ENCODE measurements at regions not wholly inside any gene's neighbourhood (a gene's known extent, or its start where the extent isn't known, plus 50 kb on each side); places are given as distances from the start of the nearest gene placed in this dataset.

GRCh38 chr14:100955201-100955600, 51.7 kb upstream of the RTL1 start:
- no peak for DNase-seq

DNA sequence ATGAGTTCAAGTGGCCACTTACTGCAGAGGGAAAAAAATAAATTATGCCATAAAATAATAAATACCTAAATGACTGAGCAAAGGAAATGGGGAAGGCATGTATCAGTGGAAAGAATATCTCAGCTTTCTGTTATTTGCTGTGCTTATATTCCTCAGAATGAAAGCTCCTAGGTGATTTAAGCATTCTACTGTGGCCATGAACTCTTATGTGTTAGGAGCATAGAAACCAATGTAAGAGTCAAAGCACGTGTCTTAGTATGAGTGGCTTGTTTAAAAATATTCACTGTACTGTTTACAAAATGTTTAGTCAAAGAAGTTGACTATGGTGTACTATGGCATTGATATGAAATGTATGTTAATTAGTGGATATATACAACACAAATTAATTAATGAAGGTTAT, 59.0 kb upstream of the RTL1 start:
- no peak for DNase-seq

DNA sequence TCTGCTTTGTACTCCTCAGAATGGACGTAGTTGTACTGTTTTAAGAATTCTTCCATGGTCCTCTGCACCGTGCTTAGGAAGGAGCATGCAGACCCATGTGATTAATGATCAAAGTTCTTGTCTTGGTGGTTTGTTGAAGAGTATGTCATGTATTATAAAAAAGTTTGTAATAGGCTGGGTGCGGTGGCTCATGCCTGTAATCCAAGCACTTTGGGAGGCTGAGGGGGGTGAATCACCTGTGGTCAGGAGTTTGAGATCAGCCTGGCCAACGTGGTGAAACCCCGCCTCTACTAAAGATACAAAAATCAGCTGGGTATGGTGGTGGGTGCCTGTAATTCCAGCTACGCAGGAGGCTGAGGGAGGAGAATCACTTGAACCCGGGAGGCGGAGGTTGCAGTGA, 61.8 kb upstream of the RTL1 start:
- DNase-seq, result no peak

DNA sequence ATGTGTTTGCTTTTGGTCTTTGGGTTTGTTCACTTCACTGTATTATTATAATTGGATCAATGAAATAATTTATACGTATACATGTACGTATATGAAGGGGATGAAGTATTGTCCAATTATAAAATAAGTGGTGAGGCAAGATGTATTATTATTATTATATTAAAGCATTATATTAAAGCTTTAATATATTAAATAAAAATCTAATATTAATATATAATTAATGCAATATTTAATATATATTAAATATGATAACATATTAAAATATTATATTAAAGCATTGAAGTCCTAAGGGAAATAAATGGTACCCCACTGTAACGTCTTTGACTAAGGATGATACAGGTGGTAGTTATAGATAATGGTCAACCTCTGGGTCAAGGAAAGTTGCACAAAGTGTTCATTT, 63.7 kb upstream of the RTL1 start:
- no peak for DNase-seq

GRCh38 chr14:100967930-100968329, 64.4 kb upstream of the RTL1 start:
- no peak for DNase-seq

- DNase-seq, result no peak
Measured at GRCh38 chr14:100972118-100972897, 68.8 kb upstream of the RTL1 start.

DNA sequence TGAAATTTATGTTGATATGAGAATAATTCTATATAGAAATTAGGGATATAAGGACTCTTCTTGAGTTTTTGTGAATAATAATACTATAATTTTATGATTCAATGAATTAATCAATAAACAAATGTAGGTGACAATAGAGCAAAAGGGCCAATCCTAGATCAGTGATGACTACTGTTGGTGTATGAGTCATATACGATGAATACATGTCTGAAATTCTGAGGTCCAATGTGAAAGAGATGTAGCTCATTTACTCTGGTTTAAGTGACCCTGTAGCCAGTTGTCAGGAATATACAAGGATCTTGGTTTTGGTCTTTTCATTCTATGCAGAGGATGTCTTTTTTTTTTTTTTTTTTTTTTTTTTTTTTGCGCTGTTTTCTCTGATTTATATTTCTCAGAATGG, 72.1 kb upstream of the RTL1 start:
- no peak for DNase-seq

DNA sequence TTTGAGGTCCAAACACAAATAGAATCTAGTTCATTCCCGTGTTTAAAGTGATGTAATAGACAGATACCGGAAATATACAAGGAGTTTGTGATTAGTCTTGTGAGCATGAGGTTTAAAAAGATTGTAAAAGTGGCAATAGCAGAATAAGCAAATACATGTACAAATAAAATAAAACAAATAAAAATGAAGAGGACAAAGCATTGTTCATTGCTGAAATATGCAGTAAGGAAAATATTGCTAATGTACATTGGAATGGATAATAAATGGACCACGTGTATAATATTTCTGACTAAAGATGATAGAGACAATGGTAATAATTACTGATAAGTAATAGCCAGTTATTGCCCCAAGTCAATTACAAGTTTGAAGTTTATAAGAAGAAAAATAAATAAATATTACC, 75.6 kb upstream of the RTL1 start:
- no peak for DNase-seq

DNA sequence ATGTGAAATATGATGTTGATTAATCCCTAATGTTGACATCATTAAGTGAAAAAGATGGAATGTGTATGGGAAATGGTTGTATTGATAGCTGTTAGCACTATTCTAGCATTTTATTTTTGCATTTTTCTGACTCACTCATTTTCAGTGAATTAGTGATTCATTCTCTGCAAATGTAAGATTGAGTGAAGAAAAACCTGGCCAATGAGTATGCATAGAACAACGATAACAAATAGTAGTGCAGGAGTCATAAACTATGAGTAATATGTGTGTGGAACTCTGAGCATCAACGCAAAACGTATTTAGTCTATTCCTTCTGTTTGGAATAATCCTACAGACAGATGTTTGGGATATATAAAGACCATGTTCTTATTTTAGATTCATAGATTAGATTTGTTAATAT, 76.3 kb upstream of the RTL1 start:
- DNase-seq, result no peak

DNA sequence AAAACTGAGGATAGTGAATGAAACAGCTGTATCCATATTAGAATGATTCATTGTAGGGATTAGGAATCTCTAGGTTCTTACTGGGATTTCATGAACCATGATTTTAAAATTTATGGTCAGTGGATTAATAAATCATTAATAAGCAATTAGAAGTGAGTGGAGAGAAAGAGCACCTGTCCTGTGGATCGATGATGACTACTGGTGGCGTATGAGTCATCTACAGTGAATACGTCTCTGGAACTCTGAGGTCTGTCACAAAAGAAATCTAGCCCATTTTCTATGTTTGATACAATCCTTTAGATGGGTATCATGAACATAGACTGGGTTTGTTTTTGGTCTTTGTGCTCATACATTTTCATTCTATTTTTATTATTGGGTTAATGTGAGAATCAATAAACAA, 77.3 kb upstream of the RTL1 start:
- DNase-seq, result no peak

- DNase-seq, result no peak
Measured at GRCh38 chr14:100981809-100982208, 78.3 kb upstream of the RTL1 start.

DNA sequence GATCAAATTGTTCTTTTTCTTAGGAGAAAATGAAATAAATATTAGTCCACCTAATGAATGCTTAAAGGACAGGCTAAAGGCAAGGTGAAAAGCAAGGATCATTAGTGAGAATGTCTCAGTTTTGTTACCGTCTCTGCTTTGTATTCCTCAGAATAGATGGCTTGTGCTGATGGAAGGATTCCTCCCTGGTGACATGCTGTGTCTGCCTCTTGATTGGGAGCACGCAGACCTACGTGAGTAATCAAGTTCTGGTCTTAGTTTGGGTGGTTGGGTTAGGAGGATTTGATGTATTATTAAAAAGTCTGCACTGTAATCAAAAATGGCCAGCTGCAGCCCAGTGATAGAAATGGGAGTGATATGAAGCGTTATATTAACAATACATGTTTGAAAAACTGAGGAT, 78.8 kb upstream of the RTL1 start:
- no peak for DNase-seq

- no peak for DNase-seq
Measured at GRCh38 chr14:100982762-100983161, 79.2 kb upstream of the RTL1 start.

DNA sequence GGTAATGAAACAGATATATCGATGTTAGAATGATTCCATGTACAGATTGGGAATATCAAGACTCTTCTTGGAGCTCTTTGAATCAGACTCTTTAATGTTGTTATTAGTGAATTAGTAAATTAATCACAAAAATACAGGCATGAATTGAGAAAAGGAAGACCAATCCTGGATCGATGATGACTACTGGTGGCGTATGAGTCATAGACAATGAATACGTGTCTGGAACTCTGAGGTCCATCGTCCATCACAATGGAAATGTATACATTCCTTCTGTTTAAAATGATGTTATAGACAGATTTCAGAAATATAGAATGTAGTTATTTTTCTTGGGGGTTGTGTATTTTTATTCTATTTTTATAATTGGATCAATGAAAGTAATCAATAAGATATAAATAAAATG, 80.2 kb upstream of the RTL1 start:
- no peak for DNase-seq

DNA sequence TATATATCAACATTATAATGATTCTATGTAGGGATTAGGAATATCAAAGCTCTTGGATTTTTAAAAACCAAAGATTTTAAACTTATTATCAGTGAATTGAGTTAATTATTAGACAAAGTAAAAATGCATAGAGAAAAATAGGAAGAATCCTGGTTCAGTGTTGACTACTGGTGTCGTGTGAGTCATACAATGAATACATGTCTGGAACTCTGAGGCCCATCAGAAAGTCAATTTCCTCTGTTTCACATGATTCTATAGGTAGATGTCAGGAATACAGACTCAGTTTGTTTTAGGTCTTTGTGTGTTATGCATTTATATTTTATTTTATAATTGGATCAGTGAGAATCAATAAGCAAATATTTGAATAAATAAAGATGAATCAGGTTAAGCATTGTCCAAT, 84.5 kb upstream of the RTL1 start:
- no peak for DNase-seq

GRCh38 chr14:100988411-100988900, 84.9 kb upstream of the RTL1 start:
- no peak for DNase-seq

DNA sequence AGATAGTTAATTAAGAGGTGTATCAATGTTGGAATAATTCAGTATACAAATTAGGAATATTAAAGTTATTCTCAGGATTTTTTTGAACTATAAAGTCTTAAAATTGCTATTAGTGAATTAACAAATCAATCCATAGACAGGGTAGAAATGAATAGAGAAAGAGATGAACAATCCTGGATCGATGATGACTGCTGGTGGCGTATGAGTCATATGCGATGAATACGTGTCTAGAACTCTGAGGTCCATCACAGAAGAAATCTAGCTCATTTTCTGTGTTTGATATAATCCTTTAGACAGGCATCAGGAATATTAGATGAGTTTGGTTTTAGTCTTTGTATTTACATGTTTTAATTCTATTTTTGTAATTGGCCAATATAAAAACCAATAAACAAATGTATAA, 85.4 kb upstream of the RTL1 start:
- no peak for DNase-seq

DNA sequence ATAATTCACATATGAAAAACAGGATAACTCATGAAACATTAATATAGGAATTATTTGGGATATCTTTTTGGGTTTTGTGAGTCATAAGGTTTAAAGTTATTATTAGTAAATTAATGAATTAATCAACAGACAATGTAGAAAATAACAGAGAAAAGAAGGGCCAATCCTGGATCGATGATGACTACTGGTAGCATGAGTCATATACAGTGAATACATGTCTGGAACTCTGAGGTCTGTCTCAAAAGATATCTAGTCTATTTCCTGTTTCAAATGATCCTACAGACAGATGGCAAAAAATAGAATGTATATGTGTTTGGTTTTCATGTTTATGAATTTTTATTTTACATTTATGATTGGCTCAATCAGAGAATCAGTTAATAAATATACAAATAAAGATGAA, 86.4 kb upstream of the RTL1 start:
- DNase-seq, result no peak

GRCh38 chr14:100994082-100994481, 90.6 kb upstream of the RTL1 start:
- DNase-seq, result no peak

DNA sequence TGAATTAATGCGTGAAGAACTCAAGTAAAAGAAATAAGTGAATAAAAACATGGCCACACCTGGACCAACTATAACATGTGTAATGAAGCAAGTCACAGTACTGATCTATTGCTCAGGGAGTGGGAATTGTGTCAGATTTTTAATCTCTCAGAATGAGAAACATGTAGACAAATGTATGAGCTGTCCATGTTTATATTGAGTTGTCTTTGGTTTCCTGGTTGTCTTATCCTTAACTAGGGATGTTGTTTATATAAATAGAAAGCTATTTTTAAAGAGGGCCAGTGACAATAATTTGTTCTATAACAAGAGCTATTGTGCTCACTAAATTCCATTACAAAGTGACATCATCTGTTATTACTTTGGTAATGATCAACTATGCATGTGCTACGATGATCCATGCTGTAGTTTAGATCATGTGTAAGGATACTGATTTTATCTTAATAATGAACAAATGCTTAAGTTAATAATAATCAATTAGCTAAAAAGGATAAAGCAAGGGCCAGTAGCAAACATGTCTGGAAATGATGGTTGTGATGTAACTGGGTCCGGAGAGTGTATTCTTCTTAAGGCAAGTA, 91.3 kb upstream of the RTL1 start:
- DNase-seq, result no peak

DNA sequence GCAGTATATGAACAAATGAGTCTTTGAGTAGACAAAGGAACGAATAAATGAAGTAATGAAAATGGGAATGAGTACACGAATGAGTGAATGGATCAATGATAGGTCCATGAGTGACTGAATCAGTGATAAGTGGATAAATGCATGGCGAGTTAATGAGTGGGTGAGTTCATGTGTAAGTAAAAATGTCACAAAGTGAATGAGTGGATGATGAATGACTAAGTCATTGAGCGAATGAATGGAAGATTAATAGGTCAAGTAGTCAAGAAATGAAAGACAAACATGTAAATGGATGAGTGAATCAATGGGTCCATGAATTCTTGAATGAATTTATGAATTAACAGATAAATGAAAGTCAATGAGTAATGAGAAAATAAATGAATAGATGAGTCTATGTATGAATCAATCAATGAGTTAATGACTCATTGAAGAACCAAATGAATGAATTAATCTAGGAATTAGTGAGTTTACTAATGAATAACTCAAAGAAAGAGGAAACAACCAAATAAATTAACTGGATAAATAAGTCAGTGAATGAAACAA, 97.3 kb upstream of the RTL1 start:
- DNase-seq, result no peak

GRCh38 chr14:101001311-101002069, 98.0 kb upstream of the RTL1 start:
- DNase-seq, result no peak

GRCh38 chr14:101002738-101003137, 99.2 kb upstream of the RTL1 start:
- no peak for DNase-seq

- no peak for DNase-seq
Measured at GRCh38 chr14:101004176-101004575, 100.7 kb upstream of the RTL1 start.

All from NCI-H345 (cell line).